CD4-positive, alpha-beta T cell treated with Interferon gamma for 1 hour (primary cell): ENCODE measurements at regions not wholly inside any gene's neighbourhood (a gene's known extent, or its start where the extent isn't known, plus 50 kb on each side); places are given as distances from the start of the nearest gene placed in this dataset.
"Not testable (repeated sequence)": the region's sequence is repeated elsewhere in the genome, so short reads cannot be mapped to it uniquely, and the experiment has no call there.

Experiments used
- DNase-seq: peaks from one replicate; pipeline ENCODE4 v3.0.0-alpha.2; 2020

DNA sequence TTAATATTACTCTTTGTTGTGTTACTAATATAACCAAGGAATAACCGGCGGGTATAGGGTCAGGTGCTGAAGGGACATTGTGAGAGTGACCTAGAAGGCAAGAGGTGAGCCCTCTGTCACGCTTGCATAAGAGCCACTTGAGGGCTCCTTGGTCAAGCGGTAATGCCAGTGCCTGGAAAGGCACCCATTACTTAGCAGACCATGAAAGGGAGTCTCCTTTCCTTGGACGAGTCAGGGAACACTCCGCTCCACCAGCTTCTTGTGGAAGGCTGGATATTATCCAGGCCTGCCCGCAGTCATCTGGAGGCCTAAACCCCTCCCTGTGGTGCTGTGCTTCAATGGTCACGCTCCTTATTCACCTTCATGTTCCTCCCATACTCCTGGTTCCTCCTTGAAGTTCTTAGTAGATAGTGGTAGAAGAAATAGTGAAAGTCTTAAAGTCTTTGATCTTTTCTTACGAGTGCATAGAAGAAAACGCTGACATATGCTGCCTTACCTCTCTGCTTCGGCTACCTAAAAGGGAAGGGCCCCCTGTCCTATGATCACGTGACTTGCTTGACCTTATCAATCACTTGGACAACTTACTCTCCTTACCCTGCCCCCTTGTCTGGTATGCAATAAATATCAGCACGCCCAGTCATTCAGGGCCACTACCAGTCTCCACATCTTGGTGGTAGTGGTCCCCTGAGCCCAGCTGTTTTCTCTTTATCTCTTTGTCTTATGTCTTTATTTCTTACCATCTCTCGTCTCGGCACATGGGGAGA, 59.6 kb upstream of the DMRTB1 start:
- DNase-seq = not testable (repeated sequence)

DNA sequence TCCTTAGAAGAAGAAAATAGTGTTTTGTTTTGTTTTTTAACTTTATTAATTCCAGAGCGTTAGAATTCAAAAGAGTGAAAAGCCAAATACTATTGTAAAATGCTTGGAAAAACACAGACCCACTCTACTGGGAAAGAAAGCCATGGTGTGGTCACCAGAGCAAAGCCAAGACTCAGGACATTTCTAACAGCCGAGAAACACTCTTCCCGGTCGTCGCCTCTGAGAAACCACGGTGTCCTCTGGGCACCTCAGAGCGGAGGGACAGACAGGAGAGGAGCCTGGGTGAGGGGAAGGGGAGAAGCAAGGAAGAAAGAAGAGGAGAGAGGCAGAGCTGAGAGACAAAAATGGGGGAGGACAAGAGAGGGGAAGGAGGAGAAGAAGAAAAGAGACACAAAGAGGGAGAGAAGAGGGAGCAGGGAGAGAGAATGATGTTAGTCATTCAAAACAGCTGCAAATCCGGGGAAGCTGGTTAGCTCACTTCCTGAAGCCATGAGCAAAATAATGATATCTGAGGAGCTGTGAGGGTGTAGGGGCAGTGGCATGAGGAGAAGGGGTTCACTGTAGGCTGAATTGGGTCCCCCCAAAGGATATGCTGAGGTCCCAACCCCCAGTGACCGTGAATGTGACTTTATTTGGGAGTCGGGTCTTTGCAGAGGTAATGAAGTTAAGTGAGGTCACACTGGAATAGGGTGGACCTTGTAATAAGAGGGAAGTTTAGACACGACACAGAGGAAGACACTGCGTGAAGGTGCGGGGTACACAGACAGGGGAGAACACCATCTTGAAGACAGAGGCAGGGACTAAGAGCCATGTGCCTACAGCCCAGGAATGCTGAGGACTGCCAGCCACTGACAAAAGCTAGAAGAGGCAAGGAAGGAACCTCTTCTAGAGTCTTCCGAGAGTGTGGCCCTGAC, 58.2 kb upstream of the DMRTB1 start:
- DNase-seq = no peak

GRCh38 chr1:53401813-53402745, 57.1 kb upstream of the DMRTB1 start:
- DNase-seq = no peak

GRCh38 chr1:53402891-53403655, 56.1 kb upstream of the DMRTB1 start:
- no peak for DNase-seq

DNA sequence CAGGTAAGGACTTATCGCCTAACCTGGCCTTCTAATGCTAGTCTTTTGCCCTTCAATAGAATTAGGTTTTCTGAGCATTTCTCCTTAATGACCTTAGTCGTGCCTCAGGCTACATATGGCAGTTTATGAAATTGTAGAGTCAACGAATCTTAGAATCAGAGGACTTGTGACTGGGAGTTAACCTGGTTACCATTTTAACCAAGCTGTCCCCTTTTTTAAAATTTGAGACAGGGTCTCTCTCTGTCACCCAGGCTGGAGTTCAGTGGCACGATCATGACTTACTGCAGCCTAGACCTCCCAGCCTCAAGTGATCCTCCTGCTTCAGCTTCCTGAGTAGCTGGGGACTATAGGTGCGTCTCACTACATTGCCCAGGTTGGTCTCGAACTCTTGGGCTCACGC, 53.5 kb upstream of the DMRTB1 start:
- no peak for DNase-seq

DNA sequence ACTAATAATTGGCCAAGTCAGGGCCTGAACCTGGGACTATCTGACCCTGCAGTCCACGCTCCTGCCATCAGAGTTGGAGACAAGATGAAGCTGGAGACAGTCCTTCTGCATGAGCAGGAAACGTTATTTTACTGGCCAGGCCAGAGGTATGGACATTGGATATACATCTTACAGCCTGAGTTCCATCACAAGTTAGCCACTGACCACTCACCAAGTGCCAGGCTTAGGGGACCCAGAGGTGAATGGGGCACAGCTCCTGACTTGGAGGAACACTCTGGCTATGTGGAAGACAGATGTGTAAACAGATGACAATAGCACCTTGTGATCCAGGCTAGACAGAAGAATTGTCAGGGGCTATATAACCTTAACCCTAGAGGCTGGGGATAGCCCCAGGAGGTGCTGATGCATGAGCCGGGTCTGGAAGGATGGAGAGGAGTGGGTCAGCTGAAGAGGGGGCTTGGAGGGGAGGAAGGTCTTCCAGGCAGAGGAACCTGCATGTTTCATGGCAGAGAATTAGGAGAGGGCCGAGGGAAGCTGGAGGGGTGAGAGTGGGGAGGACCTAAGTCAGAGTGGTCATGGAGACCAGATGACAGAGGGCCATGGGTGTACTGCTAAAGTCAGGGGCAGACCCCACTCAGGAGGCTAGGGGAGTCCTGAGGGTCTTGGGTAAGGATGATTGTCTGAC, 52.5 kb upstream of the DMRTB1 start:
- no peak for DNase-seq

GRCh38 chr1:53408013-53408754, 51.0 kb upstream of the DMRTB1 start:
- no peak for DNase-seq

- no peak for DNase-seq
Observed at GRCh38 chr1:53408755-53409129, 50.5 kb upstream of the DMRTB1 start.

DNA sequence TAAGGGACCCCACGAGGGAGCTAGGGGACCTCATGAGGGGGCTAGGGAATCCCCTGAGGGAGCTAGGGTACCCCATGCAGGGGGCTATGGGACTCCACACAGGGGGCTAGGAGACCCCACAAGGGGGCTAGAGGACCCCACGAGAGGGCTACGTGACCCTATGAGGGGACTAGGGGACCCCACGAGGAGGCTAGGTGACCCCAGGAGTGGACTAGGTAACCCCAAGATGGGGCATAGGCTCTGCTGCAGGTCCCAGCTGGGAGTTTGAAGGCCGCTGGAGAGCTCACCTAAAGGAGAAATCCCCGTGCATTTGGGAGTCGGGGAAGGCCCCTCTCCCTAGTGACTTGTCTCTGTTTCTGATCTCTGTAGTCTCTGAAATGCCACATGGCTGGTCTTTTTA, 50.0 kb upstream of the DMRTB1 start:
- no peak for DNase-seq
